ENCODE measurements at regions not wholly inside any gene's neighbourhood (a gene's known extent, or its start where the extent isn't known, plus 50 kb on each side); places are given as distances from the start of the nearest gene placed in this dataset.

- no peak overlapping the region for H3K9ac ChIP-seq (ENCODE audit: low read length)
- H3K36me3 ChIP-seq (ENCODE audit: low read depth, low read length): no peaks in the 10 kb centered on the region
- no peaks in the 10 kb centered on the region for H3K9me2 ChIP-seq (replicated peaks; ENCODE audit: low read length)
- DNase-seq (no peak), ATAC-seq (no peak)
- no peaks in the 10 kb centered on the region for H4K20me1 ChIP-seq (ENCODE audit: low read length)
- TF ChIP-seq, protein P1, sequence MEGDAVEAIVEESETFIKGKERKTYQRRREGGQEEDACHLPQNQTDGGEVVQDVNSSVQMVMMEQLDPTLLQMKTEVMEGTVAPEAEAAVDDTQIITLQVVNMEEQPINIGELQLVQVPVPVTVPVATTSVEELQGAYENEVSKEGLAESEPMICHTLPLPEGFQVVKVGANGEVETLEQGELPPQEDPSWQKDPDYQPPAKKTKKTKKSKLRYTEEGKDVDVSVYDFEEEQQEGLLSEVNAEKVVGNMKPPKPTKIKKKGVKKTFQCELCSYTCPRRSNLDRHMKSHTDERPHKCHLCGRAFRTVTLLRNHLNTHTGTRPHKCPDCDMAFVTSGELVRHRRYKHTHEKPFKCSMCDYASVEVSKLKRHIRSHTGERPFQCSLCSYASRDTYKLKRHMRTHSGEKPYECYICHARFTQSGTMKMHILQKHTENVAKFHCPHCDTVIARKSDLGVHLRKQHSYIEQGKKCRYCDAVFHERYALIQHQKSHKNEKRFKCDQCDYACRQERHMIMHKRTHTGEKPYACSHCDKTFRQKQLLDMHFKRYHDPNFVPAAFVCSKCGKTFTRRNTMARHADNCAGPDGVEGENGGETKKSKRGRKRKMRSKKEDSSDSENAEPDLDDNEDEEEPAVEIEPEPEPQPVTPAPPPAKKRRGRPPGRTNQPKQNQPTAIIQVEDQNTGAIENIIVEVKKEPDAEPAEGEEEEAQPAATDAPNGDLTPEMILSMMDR (conservative IDR thresholded peaks at IDR 0.05; ENCODE audit: low read depth, low read length): no peak
- no peak for TF ChIP-seq EZH2 (IDR thresholded peaks at IDR 0.05; ENCODE audit: low read length, unreplicated experiment)
- no peak for TF ChIP-seq EZH2phosphoT487 (IDR thresholded peaks at IDR 0.05; ENCODE audit: borderline replicate concordance, low read length)
- H3F3A ChIP-seq (ENCODE audit: low read length, unreplicated experiment): no peaks in the 10 kb centered on the region
- H3K79me2 ChIP-seq (ENCODE audit: low read length): no peaks in the 10 kb centered on the region
- no peak overlapping the region for H3K4me2 ChIP-seq (ENCODE audit: low read length)
- BruUV-seq (replicated peaks): no TSS peak
- no peaks in the 10 kb centered on the region for H3K4me1 ChIP-seq (ENCODE audit: insufficient read depth, low read length)
- no peaks in the 10 kb centered on the region for H3K9me3 ChIP-seq (ENCODE audit: low read length)
- ChIA-PET CTCF (no interaction called here), POLR2A (ENCODE audit: unreplicated experiment) (no interaction called here)
- intact Hi-C loops (cut with micrococcal nuclease): no loop called here
- H3K4me3 ChIP-seq (ENCODE audit: low read length): no peak overlapping the region
- H3K27me3 ChIP-seq (ENCODE audit: low read length): no peaks in the 10 kb centered on the region
- H2AFZ ChIP-seq (ENCODE audit: low read length): no peak overlapping the region
- H3K27ac ChIP-seq (ENCODE audit: low read length): no peak overlapping the region
Observed at GRCh38 chr5:54370982-54371381, 60.6 kb upstream of the ARL15 start.

DNA sequence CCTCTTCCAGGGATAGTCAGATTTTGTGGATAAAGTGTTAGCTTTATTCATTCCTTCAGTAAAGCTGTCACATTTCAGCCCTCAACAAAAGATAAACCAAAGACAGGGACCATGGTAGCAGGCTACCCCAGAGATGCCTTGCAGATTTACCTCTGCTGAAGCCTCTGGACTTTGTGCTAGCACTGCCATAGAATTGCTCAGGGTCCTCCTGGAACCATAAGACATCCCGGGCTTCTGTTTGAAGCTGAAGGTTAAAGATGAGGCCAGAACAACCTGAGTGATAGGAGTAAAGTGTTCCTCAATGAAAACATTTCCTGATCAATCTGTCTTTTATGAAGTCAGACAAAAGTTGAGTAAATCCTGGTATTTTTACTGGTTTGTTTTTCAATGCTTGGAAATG lies 57.5 kb upstream of the ARL15 start:
- no peaks in the 10 kb centered on the region for H3K36me3 ChIP-seq (ENCODE audit: low read depth, low read length)
- no peaks in the 10 kb centered on the region for H3K27me3 ChIP-seq (ENCODE audit: low read length)
- H3F3A ChIP-seq (ENCODE audit: low read length, unreplicated experiment): no peaks in the 10 kb centered on the region
- TF ChIP-seq, protein P1 (conservative IDR thresholded peaks at IDR 0.05; ENCODE audit: low read depth, low read length): no peak
- TF ChIP-seq EZH2phosphoT487 (IDR thresholded peaks at IDR 0.05; ENCODE audit: borderline replicate concordance, low read length) (no peak), EZH2 (IDR thresholded peaks at IDR 0.05; ENCODE audit: low read length, unreplicated experiment) (no peak)
- no peak overlapping the region for H3K27ac ChIP-seq (ENCODE audit: low read length)
- ATAC-seq (no peak), DNase-seq (no peak)
- intact Hi-C loops (cut with micrococcal nuclease): no loop called here
- no peak overlapping the region for H2AFZ ChIP-seq (ENCODE audit: low read length)
- H3K9me2 ChIP-seq (replicated peaks; ENCODE audit: low read length): no peaks in the 10 kb centered on the region
- CTCF ChIA-PET: no interaction called here
- H3K9me3 ChIP-seq (ENCODE audit: low read length): no peaks in the 10 kb centered on the region
- H3K4me2 ChIP-seq (ENCODE audit: low read length): no peak overlapping the region
- POLR2A ChIA-PET (ENCODE audit: unreplicated experiment): no interaction called here
- no peaks in the 10 kb centered on the region for H4K20me1 ChIP-seq (ENCODE audit: low read length)
- H3K4me1 ChIP-seq (ENCODE audit: insufficient read depth, low read length): no peaks in the 10 kb centered on the region
- no peaks in the 10 kb centered on the region for H3K79me2 ChIP-seq (ENCODE audit: low read length)
- no peak overlapping the region for H3K9ac ChIP-seq (ENCODE audit: low read length)
- BruUV-seq (replicated peaks): no TSS peak
- H3K4me3 ChIP-seq (ENCODE audit: low read length): no peak overlapping the region

DNA sequence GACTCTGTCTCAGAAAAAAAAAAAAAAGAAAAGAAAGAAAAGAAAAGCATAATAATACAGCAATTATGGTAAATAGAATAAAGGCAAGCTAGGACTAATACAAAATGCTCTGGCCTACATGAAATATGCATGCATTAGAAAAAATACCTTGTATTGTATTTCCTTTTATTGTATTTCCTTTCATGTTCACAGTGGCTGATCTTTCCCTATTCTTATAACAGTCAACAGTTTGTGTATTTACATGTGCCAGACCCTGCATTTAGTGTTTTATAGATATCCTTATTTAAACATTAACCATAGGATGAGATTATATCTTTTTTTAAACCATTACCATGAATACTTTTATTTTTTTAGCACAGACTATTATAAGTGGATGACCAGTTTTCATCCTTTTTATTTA lies 56.3 kb upstream of the ARL15 start:
- Histone ChIP-seq H3K4me1 (ENCODE audit: insufficient read depth, low read length) (no peaks in the 10 kb centered on the region), H3K27ac (ENCODE audit: low read length) (no peak overlapping the region), H4K20me1 (ENCODE audit: low read length) (no peaks in the 10 kb centered on the region), H3K36me3 (ENCODE audit: low read depth, low read length) (no peaks in the 10 kb centered on the region), H3K4me3 (ENCODE audit: low read length) (no peak overlapping the region), H3K27me3 (ENCODE audit: low read length) (no peaks in the 10 kb centered on the region), H3F3A (ENCODE audit: low read length, unreplicated experiment) (no peaks in the 10 kb centered on the region), H3K9ac (ENCODE audit: low read length) (no peak overlapping the region), H3K9me2 (replicated peaks; ENCODE audit: low read length) (no peaks in the 10 kb centered on the region), H3K4me2 (ENCODE audit: low read length) (no peak overlapping the region), H2AFZ (ENCODE audit: low read length) (no peak overlapping the region), H3K79me2 (ENCODE audit: low read length) (no peaks in the 10 kb centered on the region), H3K9me3 (ENCODE audit: low read length) (no peaks in the 10 kb centered on the region)
- CTCF ChIA-PET: no interaction called here
- intact Hi-C loops (cut with micrococcal nuclease): no loop called here
- ATAC-seq: no peak
- no TSS peak for BruUV-seq (replicated peaks)
- POLR2A ChIA-PET (ENCODE audit: unreplicated experiment): no interaction called here
- TF ChIP-seq, protein P1 (conservative IDR thresholded peaks at IDR 0.05; ENCODE audit: low read depth, low read length): no peak
- TF ChIP-seq EZH2phosphoT487 (IDR thresholded peaks at IDR 0.05; ENCODE audit: borderline replicate concordance, low read length): no peak
- no peak for TF ChIP-seq EZH2 (IDR thresholded peaks at IDR 0.05; ENCODE audit: low read length, unreplicated experiment)
- DNase-seq: no peak

Measured in PC-3 (cell line).